K562 (cell line): ENCODE measurements at regions not wholly inside any gene's neighbourhood (a gene's known extent, or its start where the extent isn't known, plus 50 kb on each side); places are given as distances from the start of the nearest gene placed in this dataset.
A peak's percentile ranks its signal among the peaks of the same experiment; 100 is the strongest.

Experiments
- ATAC-seq: fragments of 200-7000 bp; cut with Tn5 transposase; 3 replicates; pipeline ENCODE4 v1.9.1; 2020; ENCODE audit warnings: moderate library complexity
- BruUV-seq: library from RNA; stranded (reverse); fragments of 400-500 nt; replicated peaks from 2 replicates; lab custom pipeline; 2021; lab: Mats Ljungman, UMichigan
- CTCF ChIA-PET: fragments of 300-600 bp; formaldehyde crosslinking; extraction: SDS; loops from one replicate; lab custom pipeline; 2021; ENCODE audit warnings: low intra/inter-chr PET ratio; lab: Yijun Ruan, JAX
- POLR2A ChIA-PET: fragments of 300-600, 350-650 bp; sonication (Branson Sonifier 250); formaldehyde crosslinking; extraction: SDS; loops from one replicate; lab custom pipeline; 2021; ENCODE audit warnings: antibody characterized with exemption, inconsistent platforms; lab: Yijun Ruan, JAX
- DNase-seq, 4 experiments: peaks; one replicate each; pipeline versions ENCODE4 v3.0.0 to v3.0.0-alpha.2; 2011 to 2018; ENCODE audit warnings: low spot score in 3 of 4, mixed read lengths in 3 of 4; ENCODE audit errors: extremely low read depth in 1 of 4
- FAIRE-seq: peaks from 2 replicates; lab custom pipeline; 2011; peaks lifted over from hg19 to GRCh38; lab: Jason Lieb, UNC
- H2AFZ ChIP-seq: 2 replicates; pipeline ENCODE4 v1.6.0; 2011; ENCODE audit warnings: low read depth, low read length, control low read depth, inconsistent platforms
- H3K27ac ChIP-seq: fragments of 200-600 bp; 3 replicates; pipeline ENCODE4 v1.8.0; 2011; ENCODE audit warnings: low read depth, mild to moderate bottlenecking, control low read depth, inconsistent platforms, low read length, moderate library complexity, mixed read lengths; ENCODE audit errors: extremely low read depth
- H3K27me3 ChIP-seq, 2 experiments: fragments of 300-600 bp in 1 of 2; 2 replicates in 1 of 2; 3 replicates in 1 of 2; pipeline versions ENCODE4 v1.6.0 to v1.8.0; 2011; ENCODE audit warnings: inconsistent platforms in 2 of 2, low read length in 2 of 2, mild to moderate bottlenecking in 1 of 2, mixed read lengths in 1 of 2, moderate library complexity in 1 of 2; ENCODE audit not compliant: control insufficient read depth in 2 of 2, insufficient read depth in 2 of 2
- H3K36me3 ChIP-seq: fragments of 300-600 bp; 3 replicates; pipeline ENCODE4 v1.8.0; 2011; ENCODE audit warnings: mild to moderate bottlenecking, low read length, inconsistent platforms; ENCODE audit not compliant: control insufficient read depth, insufficient read depth
- H3K4me1 ChIP-seq, 2 experiments: fragments of 200-600 bp in 1 of 2; replicated peaks in 1 of 2; 2 replicates in 1 of 2; 3 replicates in 1 of 2; pipeline versions ENCODE4 v1.5.1 to v1.8.0; 2011; ENCODE audit warnings: inconsistent platforms in 2 of 2, low read length in 2 of 2, mild to moderate bottlenecking in 1 of 2, mixed read lengths in 1 of 2, moderate library complexity in 1 of 2; ENCODE audit not compliant: control insufficient read depth in 2 of 2, insufficient read depth in 2 of 2
- H3K4me2 ChIP-seq: 2 replicates; pipeline ENCODE4 v1.6.1; 2011; ENCODE audit warnings: low read length, control low read depth, inconsistent platforms, mixed read lengths; ENCODE audit not compliant: insufficient read depth
- H3K4me3 ChIP-seq: fragments of 200-600 bp; sonication (generic), shearing (Covaris generic); 2 replicates; pipeline ENCODE4 v1.5.1; 2016; ENCODE audit warnings: control low read depth, inconsistent platforms
- H3K79me2 ChIP-seq: fragments of 200-600 bp; 3 replicates; pipeline ENCODE4 v1.8.0; 2011; ENCODE audit warnings: low read length, inconsistent platforms; ENCODE audit not compliant: control insufficient read depth, insufficient read depth
- H3K9ac ChIP-seq, 2 experiments: 2 replicates each; pipeline versions ENCODE4 v1.6.0 to v1.6.1; 2011; ENCODE audit warnings: low read depth in 2 of 2, low read length in 2 of 2, control low read depth in 1 of 2, inconsistent platforms in 1 of 2, mild to moderate bottlenecking in 1 of 2, mixed read lengths in 1 of 2; ENCODE audit not compliant: insufficient read depth in 1 of 2
- H3K9me1 ChIP-seq: one replicate; pipeline ENCODE4 v1.6.0; 2011; ENCODE audit warnings: inconsistent platforms, mild to moderate bottlenecking, low read length, moderate library complexity; ENCODE audit not compliant: control insufficient read depth, insufficient read depth
- H3K9me3 ChIP-seq: replicated peaks from 2 replicates; pipeline ENCODE4 v1.5.1; 2011; ENCODE audit warnings: low read depth, low read length, inconsistent platforms; ENCODE audit not compliant: control insufficient read depth, insufficient read depth
- H4K20me1 ChIP-seq: replicated peaks from 2 replicates; pipeline ENCODE4 v1.6.1; 2011; ENCODE audit warnings: low read length, inconsistent platforms, mixed read lengths; ENCODE audit not compliant: control insufficient read depth, insufficient read depth
- BCL6 ChIP-seq: fragments of 250-450 bp; sonication (Bioruptor Pico); IDR thresholded peaks from 2 replicates; pipeline ENCODE4 v1.4.0; 2020
- CBFA2T3 ChIP-seq: fragments of 450-650 bp; IDR thresholded peaks from 2 replicates; pipeline ENCODE4 v1.6.1; 2017
- CSDE1 ChIP-seq, 2 experiments: fragments of 450-650 bp; IDR thresholded peaks; 2 replicates each; pipeline ENCODE4 v1.6.1; 2016; ENCODE audit warnings: mild to moderate bottlenecking in 1 of 2
- ELF1 ChIP-seq: fragments of 200-800 bp; sonication (Bioruptor generic); IDR thresholded peaks from 2 replicates; pipeline ENCODE4 v1.6.1; 2016; ENCODE audit warnings: missing genetic modification characterization, missing compliant biosample characterization
- GTF2A2 ChIP-seq: IDR thresholded peaks from 2 replicates; pipeline ENCODE4 v1.6.1; 2016; ENCODE audit warnings: mild to moderate bottlenecking, missing genetic modification characterization, missing compliant biosample characterization
- HIVEP1 ChIP-seq: fragments of 250-450 bp; sonication (Bioruptor Pico); IDR thresholded peaks from 2 replicates; pipeline ENCODE4 v1.4.0; 2020; ENCODE audit warnings: mild to moderate bottlenecking
- HMGN3 ChIP-seq: IDR thresholded peaks from 2 replicates; pipeline ENCODE4 v1.6.1; 2011; ENCODE audit warnings: borderline replicate concordance, low read depth, mild to moderate bottlenecking, mixed read lengths, low read length; ENCODE audit not compliant: insufficient read length; ENCODE audit errors: extremely low read depth
- MAX ChIP-seq: sonication (generic); formaldehyde crosslinking; IDR thresholded peaks from 2 replicates; pipeline ENCODE4 v1.9.0; 2022; ENCODE audit warnings: mild to moderate bottlenecking, missing genetic modification reagents
- NFIX ChIP-seq: fragments of 250-450 bp; sonication (Bioruptor Pico); IDR thresholded peaks from 2 replicates; pipeline ENCODE4 v1.4.0; 2020; ENCODE audit warnings: low read depth, mild to moderate bottlenecking, moderate library complexity
- POLR2AphosphoS5 ChIP-seq: IDR thresholded peaks from 2 replicates; pipeline ENCODE4 v1.6.1; 2011; ENCODE audit warnings: mild to moderate bottlenecking, low read depth, low read length, moderate library complexity; ENCODE audit not compliant: control insufficient read depth, insufficient read depth
- THRAP3 ChIP-seq: fragments of 450-650 bp; IDR thresholded peaks from 2 replicates; pipeline ENCODE4 v1.6.1; 2016; ENCODE audit warnings: mild to moderate bottlenecking, inconsistent platforms, borderline replicate concordance
- ZBTB11 ChIP-seq, 3 experiments: fragments of 200-800 bp in 1 of 3; fragments of 250-450 bp in 1 of 3; fragments of 450-650 bp in 1 of 3; sonication (Bioruptor Pico) in 1 of 3; sonication (Bioruptor generic) in 1 of 3; formaldehyde crosslinking in 1 of 3; IDR thresholded peaks; 2 replicates each; pipeline versions ENCODE4 v1.6.1 to v1.8.0; 2016 to 2022; ENCODE audit warnings: mild to moderate bottlenecking in 2 of 3, missing genetic modification characterization in 2 of 3, missing compliant biosample characterization in 1 of 3, moderate library complexity in 1 of 3
- ZNF121 ChIP-seq: sonication (generic); formaldehyde crosslinking; conservative IDR thresholded peaks from 2 replicates; pipeline ENCODE4 v1.8.0; 2022; ENCODE audit warnings: missing genetic modification reagents
- ZNF184 ChIP-seq: sonication (generic); formaldehyde crosslinking; IDR thresholded peaks from 2 replicates; pipeline ENCODE4 v1.5.0; 2020; ENCODE audit warnings: missing genetic modification reagents
- ZNF224 ChIP-seq: sonication (generic); formaldehyde crosslinking; IDR thresholded peaks from 2 replicates; pipeline ENCODE4 v1.8.0; 2022; ENCODE audit warnings: mild to moderate bottlenecking, missing genetic modification reagents
- ZNF232 ChIP-seq: sonication (generic); formaldehyde crosslinking; IDR thresholded peaks from 2 replicates; pipeline ENCODE4 v1.8.0; 2022; ENCODE audit warnings: mild to moderate bottlenecking, missing genetic modification reagents
- ZNF324 ChIP-seq: fragments of 250-450 bp; sonication (Bioruptor Pico); IDR thresholded peaks from 2 replicates; pipeline ENCODE4 v1.4.0; 2020; ENCODE audit warnings: mild to moderate bottlenecking
- ZNF347 ChIP-seq: fragments of 450-650 bp; formaldehyde crosslinking; IDR thresholded peaks from 2 replicates; pipeline ENCODE4 v1.4.0; 2020; ENCODE audit warnings: low read depth, mild to moderate bottlenecking, moderate library complexity
- ZNF76 ChIP-seq: fragments of 250-450 bp; sonication (Bioruptor Pico); IDR thresholded peaks from 2 replicates; pipeline ENCODE4 v1.4.0; 2020; ENCODE audit warnings: mild to moderate bottlenecking, moderate library complexity, borderline replicate concordance
- WGBS: fragments of 100-300 bp; shearing (Covaris generic); methylation state at CpG from one replicate; pipeline ENCODE4 v1.1.6; 2016; ENCODE audit warnings: low coverage, mixed read lengths; ENCODE audit not compliant: insufficient coverage; ENCODE audit errors: missing lambda C conversion rate; 5-methylcytosine and 5-hydroxymethylcytosine counted together
- in situ Hi-C: fragments of 300-500 bp; cut with MboI; formaldehyde crosslinking; loops from 4 replicates; pipeline ENCODE4 v1.15.0; 2018; ENCODE audit warnings: inconsistent platforms, mixed read lengths
- intact Hi-C: fragments of 100-400 bp; cut with micrococcal nuclease; formaldehyde crosslinking; loops from 2 replicates; pipeline ENCODE4 v1.14.2; 2022

GRCh38 chr5:165079389-165079788 is 1574.0 kb downstream of the MAT2B start (continued):
- no peak for TF ChIP-seq ZBTB11 (CRISPR knock-in tag; IDR thresholded peaks at IDR 0.05)
- no peak for TF ChIP-seq HIVEP1 (CRISPR knock-in tag)
- peak; percentile 63 for TF ChIP-seq NFIX (CRISPR knock-in tag)
- no peak for TF ChIP-seq CBFA2T3
- TF ChIP-seq ZNF76 (CRISPR knock-in tag): no peak
- no peak for TF ChIP-seq HMGN3

- WGBS: 0% methylated on average over 1 of the region's 1 CpG
- H3K27me3 ChIP-seq: no peaks in the 10 kb centered on the region
- ChIA-PET POLR2A (no interaction called here), CTCF (no interaction called here)
- H3K79me2 ChIP-seq: no peaks in the 10 kb centered on the region
- no peaks in the 10 kb centered on the region for H4K20me1 ChIP-seq
- in situ Hi-C loops: no loop called here
- H3K4me1 ChIP-seq: no peaks in the 10 kb centered on the region
- no peak for ATAC-seq
- no peak overlapping the region for H3K4me2 ChIP-seq
- no peak for FAIRE-seq
- H3K27ac ChIP-seq: no peak overlapping the region
- no peaks in the 10 kb centered on the region for H3K9me3 ChIP-seq
- H3K9me1 ChIP-seq: no peaks in the 10 kb centered on the region
- no peak for DNase-seq
- no peaks in the 10 kb centered on the region for H3K36me3 ChIP-seq
- no peak overlapping the region for H3K4me3 ChIP-seq
- H2AFZ ChIP-seq: no peak overlapping the region
- H3K9ac ChIP-seq: no peak overlapping the region
- no TSS peak for BruUV-seq
- intact Hi-C loops: no loop called here
- TF ChIP-seq ZNF324 (CRISPR knock-in tag): no peak
- no peak for TF ChIP-seq ZNF224
- no peak for TF ChIP-seq ZNF121 (CRISPR knock-in tag)
- no peak for TF ChIP-seq ZNF232 (CRISPR knock-in tag)
- TF ChIP-seq POLR2AphosphoS5: no peak
- TF ChIP-seq MAX (CRISPR knock-in tag): no peak
- no peak for TF ChIP-seq CSDE1 (IDR thresholded peaks at IDR 0.05)
- TF ChIP-seq ZNF184 (CRISPR knock-in tag): no peak
- TF ChIP-seq BCL6 (CRISPR knock-in tag): no peak
- no peak for TF ChIP-seq THRAP3
- TF ChIP-seq GTF2A2 (tag): no peak
- TF ChIP-seq ELF1 (tag): no peak
- TF ChIP-seq ZNF347 (CRISPR knock-in tag): no peak
Measured at GRCh38 chr5:165083394-165083793, 1578.0 kb downstream of the MAT2B start.
